GM12875 (cell line): ENCODE measurements at regions not wholly inside any gene's neighbourhood (a gene's known extent, or its start where the extent isn't known, plus 50 kb on each side); places are given as distances from the start of the nearest gene placed in this dataset.

ENCODE experiments used
- H3K4me3 ChIP-seq: one replicate; pipeline ENCODE4 v1.5.1; 2011; ENCODE audit warnings: low read depth, low read length, control low read depth
- CTCF ChIP-seq: IDR thresholded peaks from 2 replicates; pipeline ENCODE4 v1.5.1; 2011; ENCODE audit warnings: low read depth, mild to moderate bottlenecking, control low read depth, inconsistent platforms, low read length, moderate library complexity, borderline replicate concordance; ENCODE audit not compliant: insufficient read depth

- H3K4me3 ChIP-seq: no peak overlapping the region
- no peak for TF ChIP-seq CTCF
Observed at GRCh38 chr3:111368056-111368455, 173.9 kb upstream of the CD96 start.

GRCh38 chr3:111369958-111370357 lies 172.0 kb upstream of the CD96 start:
- no peak overlapping the region for H3K4me3 ChIP-seq
- no peak for TF ChIP-seq CTCF

GRCh38 chr3:111373239-111373638 lies 168.8 kb upstream of the CD96 start:
- TF ChIP-seq CTCF: no peak
- no peak overlapping the region for H3K4me3 ChIP-seq

GRCh38 chr3:111373861-111374260 lies 168.1 kb upstream of the CD96 start:
- H3K4me3 ChIP-seq: no peak overlapping the region
- TF ChIP-seq CTCF: no peak

GRCh38 chr3:111385971-111386495 lies 156.0 kb upstream of the CD96 start:
- no peak for TF ChIP-seq CTCF
- no peak overlapping the region for H3K4me3 ChIP-seq

- no peak for TF ChIP-seq CTCF
- H3K4me3 ChIP-seq: no peak overlapping the region
Observed at GRCh38 chr3:111392894-111393398, 149.1 kb upstream of the CD96 start.

- H3K4me3 ChIP-seq: no peak overlapping the region
- no peak for TF ChIP-seq CTCF
Observed at GRCh38 chr3:111412656-111413055, 129.3 kb upstream of the CD96 start.
